ENCODE measurements at regions not wholly inside any gene's neighbourhood (a gene's known extent, or its start where the extent isn't known, plus 50 kb on each side); places are given as distances from the start of the nearest gene placed in this dataset.

GRCh38 chr2:145095641-145096435 lies 575.9 kb upstream of the ZEB2 start:
- Histone ChIP-seq H4K20me1 (ENCODE audit: insufficient read depth) (no peaks in the 10 kb centered on the region), H3K4me2 (no peak overlapping the region), H3K4me1 (replicated peaks; ENCODE audit: insufficient read depth) (no peaks in the 10 kb centered on the region), H3K27ac (no peak overlapping the region), H3K9me3 (ENCODE audit: insufficient read depth, low read depth) (no peaks in the 10 kb centered on the region), H3K4me3 (no peak overlapping the region), H2AFZ (no peak overlapping the region), H3K36me3 (ENCODE audit: low read depth) (no peaks in the 10 kb centered on the region), H3K9me2 (ENCODE audit: insufficient read depth) (no peaks in the 10 kb centered on the region; the same call in 1 of the 2 replicates), H3K79me2 (ENCODE audit: low read depth) (no peaks in the 10 kb centered on the region), H3F3A (ENCODE audit: insufficient read depth, low read depth) (no peaks in the 10 kb centered on the region), H3K27me3 (ENCODE audit: insufficient read depth, low read depth) (no peaks in the 10 kb centered on the region)
- intact Hi-C loops (cut with micrococcal nuclease; ENCODE audit: unreplicated experiment), result no loop called here
- DNase-seq, result no peak
- no TSS peak for BruUV-seq (replicated peaks)
- TF ChIP-seq CTCF (conservative IDR thresholded peaks at IDR 0.05) (no peak), EZH2 (IDR thresholded peaks at IDR 0.05; ENCODE audit: low read depth) (no peak)
- POLR2A ChIA-PET (ENCODE audit: unreplicated experiment), result no interaction called here
- CTCF ChIA-PET, result no interaction called here

- no peak overlapping the region for H3K27ac ChIP-seq
- TF ChIP-seq EZH2 (IDR thresholded peaks at IDR 0.05; ENCODE audit: low read depth) (no peak), CTCF (conservative IDR thresholded peaks at IDR 0.05) (no peak)
- H3K27me3 ChIP-seq (ENCODE audit: insufficient read depth, low read depth), result no peaks in the 10 kb centered on the region
- CTCF ChIA-PET, result no interaction called here
- H3K9me2 ChIP-seq (ENCODE audit: insufficient read depth), result no peaks in the 10 kb centered on the region; the same call in 1 of the 2 replicates
- H3F3A ChIP-seq (ENCODE audit: insufficient read depth, low read depth), result no peaks in the 10 kb centered on the region
- no peaks in the 10 kb centered on the region for H3K4me1 ChIP-seq (replicated peaks; ENCODE audit: insufficient read depth)
- no TSS peak for BruUV-seq (replicated peaks)
- no peaks in the 10 kb centered on the region for H3K9me3 ChIP-seq (ENCODE audit: insufficient read depth, low read depth)
- no peak overlapping the region for H3K4me3 ChIP-seq
- no peak overlapping the region for H3K4me2 ChIP-seq
- H2AFZ ChIP-seq, result no peak overlapping the region
- no peak for DNase-seq
- H4K20me1 ChIP-seq (ENCODE audit: insufficient read depth), result no peaks in the 10 kb centered on the region
- no peaks in the 10 kb centered on the region for H3K36me3 ChIP-seq (ENCODE audit: low read depth)
- intact Hi-C loops (cut with micrococcal nuclease; ENCODE audit: unreplicated experiment), result no loop called here
- POLR2A ChIA-PET (ENCODE audit: unreplicated experiment), result no interaction called here
- H3K79me2 ChIP-seq (ENCODE audit: low read depth), result no peaks in the 10 kb centered on the region
These were observed 574.5 kb upstream of the ZEB2 start for GRCh38 chr2:145094370-145094769.

- BruUV-seq (replicated peaks), result no TSS peak
- H3F3A ChIP-seq (ENCODE audit: insufficient read depth, low read depth), result no peaks in the 10 kb centered on the region
- no peaks in the 10 kb centered on the region for H3K4me1 ChIP-seq (replicated peaks; ENCODE audit: insufficient read depth)
- intact Hi-C loops (cut with micrococcal nuclease; ENCODE audit: unreplicated experiment), result no loop called here
- no peaks in the 10 kb centered on the region for H3K79me2 ChIP-seq (ENCODE audit: low read depth)
- no peak overlapping the region for H3K4me3 ChIP-seq
- H3K27me3 ChIP-seq (ENCODE audit: insufficient read depth, low read depth), result no peaks in the 10 kb centered on the region
- H3K9me3 ChIP-seq (ENCODE audit: insufficient read depth, low read depth), result no peaks in the 10 kb centered on the region
- no peaks in the 10 kb centered on the region for H3K9me2 ChIP-seq (ENCODE audit: insufficient read depth)
- no peak overlapping the region for H2AFZ ChIP-seq
- no peak overlapping the region for H3K4me2 ChIP-seq
- no peaks in the 10 kb centered on the region for H4K20me1 ChIP-seq (ENCODE audit: insufficient read depth)
- POLR2A ChIA-PET (ENCODE audit: unreplicated experiment), result no interaction called here
- H3K27ac ChIP-seq, result no peak overlapping the region
- CTCF ChIA-PET, result no interaction called here
- TF ChIP-seq CTCF (conservative IDR thresholded peaks at IDR 0.05), result no peak
- no peak for TF ChIP-seq EZH2 (IDR thresholded peaks at IDR 0.05; ENCODE audit: low read depth)
- DNase-seq, result no peak
- no peaks in the 10 kb centered on the region for H3K36me3 ChIP-seq (ENCODE audit: low read depth)
These were observed 572.0 kb upstream of the ZEB2 start for GRCh38 chr2:145091967-145092366.
